ENCODE measurements at regions not wholly inside any gene's neighbourhood (a gene's known extent, or its start where the extent isn't known, plus 50 kb on each side); places are given as distances from the start of the nearest gene placed in this dataset.
"Not testable (repeated sequence)": the region's sequence is repeated elsewhere in the genome, so short reads cannot be mapped to it uniquely, and the experiment has no call there.

DNA sequence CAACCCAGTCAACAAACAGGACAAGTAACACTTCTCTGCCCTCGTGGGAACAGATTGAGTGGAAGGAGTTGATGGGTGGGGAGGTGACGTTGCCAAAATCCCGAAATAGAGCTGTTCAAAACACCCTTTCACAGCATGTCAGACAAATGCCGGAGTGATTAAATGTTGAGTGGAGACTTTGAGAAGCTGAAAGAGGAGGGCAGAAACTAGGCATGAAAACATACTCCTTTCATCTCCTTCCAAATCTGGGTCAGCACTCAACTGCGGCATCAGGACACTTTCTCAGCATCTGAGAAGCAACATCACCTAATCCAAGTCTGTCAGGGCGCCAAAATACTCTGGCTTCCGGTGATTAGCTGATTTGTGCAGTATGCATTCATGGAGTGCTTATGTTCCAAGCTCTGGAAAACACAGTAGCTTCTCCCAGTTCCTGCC lies 51.5 kb upstream of the MRI1 start:
- Histone ChIP-seq H3K36me3 (replicated peaks; ENCODE audit: control insufficient read depth, insufficient read depth, low read length) (no peaks in the 10 kb centered on the region), H3K27me3 (ENCODE audit: control insufficient read depth, insufficient read depth, low read length) (no peaks in the 10 kb centered on the region), H3K4me3 (ENCODE audit: insufficient read depth, low read depth, low read length) (no peak overlapping the region)
- no peak for DNase-seq

DNA sequence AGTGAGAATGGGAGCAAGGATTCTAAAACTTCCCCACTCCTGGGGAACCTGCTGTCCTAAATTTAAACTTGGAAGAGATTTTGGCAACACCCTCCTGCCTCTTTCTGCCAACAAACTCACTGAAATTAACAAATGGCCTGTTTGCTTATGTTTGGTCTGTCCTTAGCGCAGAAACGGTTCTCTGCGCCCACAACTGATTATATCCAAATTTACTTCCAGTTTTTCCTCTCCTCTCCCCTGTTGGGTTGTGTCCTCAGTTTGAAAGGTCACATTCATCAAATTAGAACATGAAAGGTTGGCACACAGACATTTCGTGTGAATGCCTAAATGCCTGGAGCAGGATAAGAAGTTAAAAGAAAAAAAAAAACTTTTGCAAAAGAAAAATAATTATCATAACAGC lies 56.4 kb upstream of the MRI1 start:
- Histone ChIP-seq H3K36me3 (replicated peaks; ENCODE audit: control insufficient read depth, insufficient read depth, low read length) (no peaks in the 10 kb centered on the region), H3K4me3 (ENCODE audit: insufficient read depth, low read depth, low read length) (no peak overlapping the region), H3K27me3 (ENCODE audit: control insufficient read depth, insufficient read depth, low read length) (no peaks in the 10 kb centered on the region)
- DNase-seq, result no peak

DNA sequence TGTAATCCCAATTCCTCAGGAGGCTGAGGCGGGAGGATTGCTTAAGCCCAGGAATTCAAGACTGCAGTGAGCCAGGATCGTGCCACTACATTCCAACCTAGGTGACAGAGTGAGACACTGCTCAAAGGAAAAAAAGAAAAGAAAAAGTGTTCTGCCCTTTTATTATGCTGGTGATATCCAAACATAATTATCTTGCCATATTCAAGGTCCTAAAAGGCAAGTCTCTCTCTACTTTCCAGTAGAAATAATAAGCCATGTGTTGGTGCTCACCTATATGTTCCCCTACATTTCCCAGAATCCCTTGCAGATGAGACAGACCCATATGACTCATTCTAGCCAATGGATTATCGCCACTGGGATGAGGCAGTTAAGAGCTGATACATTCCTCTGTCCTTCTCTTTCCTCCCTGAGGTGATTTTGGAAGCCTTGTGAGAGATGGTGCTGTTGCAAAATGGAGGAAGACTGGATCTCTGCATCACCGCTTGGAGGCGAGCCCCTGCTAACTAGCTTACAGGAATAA lies 58.3 kb upstream of the MRI1 start:
- no peaks in the 10 kb centered on the region for H3K27me3 ChIP-seq (ENCODE audit: control insufficient read depth, insufficient read depth, low read length)
- H3K4me3 ChIP-seq (ENCODE audit: insufficient read depth, low read depth, low read length), result no peak overlapping the region
- no peak for DNase-seq
- H3K36me3 ChIP-seq (replicated peaks; ENCODE audit: control insufficient read depth, insufficient read depth, low read length), result no peaks in the 10 kb centered on the region

DNA sequence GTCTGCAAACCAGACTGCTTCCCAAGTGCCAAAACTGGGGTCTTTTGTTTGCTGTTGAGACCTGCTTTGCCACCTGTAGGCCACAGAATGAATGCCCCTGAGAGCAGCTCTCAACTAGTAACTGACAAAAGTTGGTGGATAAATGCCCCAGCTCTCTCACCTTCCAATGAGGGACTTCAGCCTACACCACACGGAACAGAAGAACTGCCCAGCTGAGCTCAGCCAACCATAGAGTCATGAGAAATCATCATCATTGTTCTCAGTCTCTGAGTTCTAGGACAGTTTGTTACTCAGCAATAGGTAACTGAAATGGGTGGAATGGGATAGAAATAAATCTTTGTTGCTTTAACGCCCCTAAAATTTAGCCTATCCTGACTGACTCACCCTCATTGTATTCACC lies 59.1 kb upstream of the MRI1 start:
- H3K4me3 ChIP-seq (ENCODE audit: insufficient read depth, low read depth, low read length), result no peak overlapping the region
- no peaks in the 10 kb centered on the region for H3K27me3 ChIP-seq (ENCODE audit: control insufficient read depth, insufficient read depth, low read length)
- H3K36me3 ChIP-seq (replicated peaks; ENCODE audit: control insufficient read depth, insufficient read depth, low read length), result no peaks in the 10 kb centered on the region
- no peak for DNase-seq

DNA sequence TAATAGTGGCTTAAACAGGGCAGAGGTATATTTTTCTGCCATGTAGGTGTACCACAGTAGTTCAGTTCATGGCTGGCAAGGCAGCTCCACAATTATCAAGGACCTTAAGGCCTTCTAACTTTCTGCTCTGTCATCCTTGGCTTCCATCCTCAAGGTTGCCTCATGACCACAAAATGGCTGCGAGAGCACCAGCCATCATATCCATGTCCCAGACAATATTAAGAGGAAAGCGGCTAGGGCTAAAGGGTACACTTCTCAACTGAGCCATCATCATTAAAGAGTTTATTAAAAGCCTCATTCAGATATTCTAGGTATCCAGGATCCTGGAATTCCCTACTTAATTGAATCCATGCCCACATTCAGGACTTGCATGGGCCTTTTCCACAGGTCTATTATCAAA lies 62.7 kb upstream of the MRI1 start:
- no peaks in the 10 kb centered on the region for H3K27me3 ChIP-seq (ENCODE audit: control insufficient read depth, insufficient read depth, low read length)
- H3K4me3 ChIP-seq (ENCODE audit: insufficient read depth, low read depth, low read length), result no peak overlapping the region
- no peak for DNase-seq
- no peaks in the 10 kb centered on the region for H3K36me3 ChIP-seq (replicated peaks; ENCODE audit: control insufficient read depth, insufficient read depth, low read length)

DNA sequence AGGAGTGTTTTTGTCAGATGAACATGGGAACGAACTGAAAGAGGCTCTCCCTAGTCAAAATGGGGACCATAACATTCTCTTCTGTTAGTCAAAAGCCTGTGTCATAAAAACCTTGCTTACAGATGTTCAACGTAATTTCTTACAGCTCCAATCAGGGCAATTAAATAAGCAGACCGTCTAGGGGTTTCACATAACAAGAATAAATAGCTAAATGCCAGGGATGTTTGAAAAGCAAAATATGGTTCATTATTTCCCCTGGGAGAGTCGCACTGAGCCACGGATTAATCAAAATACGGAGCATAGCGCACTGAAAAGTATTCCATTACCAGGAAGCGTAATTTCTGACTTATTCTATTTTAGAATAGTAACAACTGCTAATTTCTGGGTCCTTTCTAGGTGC lies 63.7 kb upstream of the MRI1 start:
- H3K36me3 ChIP-seq (replicated peaks; ENCODE audit: control insufficient read depth, insufficient read depth, low read length), result no peaks in the 10 kb centered on the region
- H3K4me3 ChIP-seq (ENCODE audit: insufficient read depth, low read depth, low read length), result no peak overlapping the region
- H3K27me3 ChIP-seq (ENCODE audit: control insufficient read depth, insufficient read depth, low read length), result no peaks in the 10 kb centered on the region
- no peak for DNase-seq

DNA sequence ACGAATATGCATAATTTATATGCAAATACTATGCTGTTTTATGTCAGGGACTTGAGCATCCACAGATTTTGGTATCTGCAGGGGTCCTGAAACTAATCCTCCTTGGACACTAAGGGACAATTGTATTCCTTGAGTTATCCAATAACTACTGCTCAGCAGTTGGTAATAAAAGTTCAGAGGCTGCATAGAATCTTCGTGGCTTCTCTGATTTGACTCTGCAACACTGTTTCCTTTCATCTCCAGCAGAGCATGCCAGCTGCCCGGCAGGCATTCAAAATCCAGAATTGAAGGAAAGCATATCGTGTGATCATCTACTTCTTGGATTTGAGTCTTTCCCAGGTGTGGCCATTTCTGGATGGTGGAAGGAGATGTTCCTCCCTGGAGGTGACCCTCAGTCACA lies 64.5 kb upstream of the MRI1 start:
- Histone ChIP-seq H3K36me3 (replicated peaks; ENCODE audit: control insufficient read depth, insufficient read depth, low read length) (no peaks in the 10 kb centered on the region), H3K27me3 (ENCODE audit: control insufficient read depth, insufficient read depth, low read length) (no peaks in the 10 kb centered on the region), H3K4me3 (ENCODE audit: insufficient read depth, low read depth, low read length) (no peak overlapping the region)
- no peak for DNase-seq

DNA sequence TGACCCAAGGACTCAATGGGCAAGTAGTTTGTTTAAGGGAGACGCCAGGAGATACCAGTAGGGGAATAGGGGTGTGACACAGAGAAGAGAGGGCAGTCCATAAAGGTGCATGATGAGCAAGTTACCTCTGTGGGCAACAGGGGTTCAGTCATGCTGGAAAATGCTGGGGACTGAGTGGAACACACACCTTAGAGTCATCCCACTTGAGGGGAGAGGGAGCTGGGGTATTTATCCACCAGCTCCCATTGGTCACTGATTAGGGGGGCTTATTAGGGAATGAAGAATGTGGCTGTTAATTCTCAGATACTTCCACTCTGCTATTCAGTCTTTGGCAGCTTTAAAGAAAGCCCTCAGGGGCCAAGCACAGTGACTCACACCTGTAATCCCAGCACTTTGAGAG lies 67.5 kb upstream of the MRI1 start:
- H3K4me3 ChIP-seq (ENCODE audit: insufficient read depth, low read depth, low read length), result no peak overlapping the region
- DNase-seq, result no peak
- H3K27me3 ChIP-seq (ENCODE audit: control insufficient read depth, insufficient read depth, low read length), result no peaks in the 10 kb centered on the region
- no peaks in the 10 kb centered on the region for H3K36me3 ChIP-seq (replicated peaks; ENCODE audit: control insufficient read depth, insufficient read depth, low read length)

DNA sequence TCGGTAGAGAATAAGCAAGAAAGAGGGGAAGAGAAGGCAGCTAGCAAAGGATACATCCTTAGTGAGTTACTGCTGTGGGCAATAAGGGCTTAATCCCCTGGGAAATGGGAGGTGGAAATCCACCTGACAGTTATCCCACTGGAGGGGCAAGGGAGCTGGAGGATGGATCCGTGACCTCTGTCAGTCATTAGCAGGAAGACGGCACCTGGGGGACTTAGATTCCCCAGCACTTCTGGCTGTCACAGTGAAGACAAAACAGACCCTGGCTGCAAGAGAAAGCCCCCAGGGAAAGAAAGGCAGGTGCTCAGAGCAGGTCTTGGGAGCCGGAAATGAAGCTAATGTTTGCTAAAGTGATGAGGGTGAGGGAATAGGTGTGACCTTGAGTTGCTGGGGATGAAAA lies 70.4 kb upstream of the MRI1 start:
- no peak overlapping the region for H3K4me3 ChIP-seq (ENCODE audit: insufficient read depth, low read depth, low read length)
- DNase-seq, result no peak
- no peaks in the 10 kb centered on the region for H3K27me3 ChIP-seq (ENCODE audit: control insufficient read depth, insufficient read depth, low read length)
- no peaks in the 10 kb centered on the region for H3K36me3 ChIP-seq (replicated peaks; ENCODE audit: control insufficient read depth, insufficient read depth, low read length)

DNA sequence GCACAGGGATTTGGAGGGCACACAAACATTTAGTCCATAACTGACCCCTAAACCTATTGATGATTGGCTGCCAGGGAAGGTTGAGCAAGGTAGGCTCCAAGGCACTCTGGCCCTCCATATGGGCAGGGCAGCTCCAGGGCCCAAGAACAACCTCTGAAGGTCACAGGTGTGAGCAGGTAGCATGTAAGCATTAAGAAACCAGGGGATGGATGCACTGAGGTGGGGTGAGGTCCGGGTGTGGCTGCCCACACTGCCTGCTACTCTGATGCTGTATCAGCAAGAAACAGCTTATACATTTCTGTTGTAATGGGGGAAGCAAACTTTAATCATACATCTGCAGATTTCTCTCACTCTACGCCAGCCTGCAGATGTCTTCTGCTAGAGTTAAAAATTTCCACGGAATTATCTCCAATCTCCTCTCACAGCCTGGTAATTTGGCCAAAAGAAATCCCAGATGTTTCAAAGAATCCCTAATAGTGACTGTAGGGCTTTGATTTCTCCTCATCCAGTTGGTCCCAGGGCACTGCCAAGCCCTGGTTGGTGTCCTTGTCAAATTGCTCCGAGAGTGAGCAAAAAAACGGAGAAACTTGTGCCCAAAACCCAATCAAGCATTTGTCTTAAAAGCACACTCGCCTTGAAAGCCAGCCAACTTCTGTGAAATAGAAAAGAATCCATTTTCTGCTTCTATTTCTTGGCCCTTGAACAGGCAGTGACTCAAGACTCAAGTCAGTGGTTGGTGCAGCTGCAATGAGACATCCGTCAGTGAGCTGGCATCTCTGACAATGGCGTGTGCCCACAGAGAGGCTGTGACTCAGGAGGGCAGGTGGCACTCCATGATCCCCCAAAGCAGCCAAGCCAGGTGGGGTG lies 72.5 kb upstream of the MRI1 start:
- Histone ChIP-seq H3K4me3 (ENCODE audit: insufficient read depth, low read depth, low read length) (no peak overlapping the region), H3K27me3 (ENCODE audit: control insufficient read depth, insufficient read depth, low read length) (no peaks in the 10 kb centered on the region), H3K36me3 (replicated peaks; ENCODE audit: control insufficient read depth, insufficient read depth, low read length) (no peaks in the 10 kb centered on the region)
- no peak for DNase-seq

DNA sequence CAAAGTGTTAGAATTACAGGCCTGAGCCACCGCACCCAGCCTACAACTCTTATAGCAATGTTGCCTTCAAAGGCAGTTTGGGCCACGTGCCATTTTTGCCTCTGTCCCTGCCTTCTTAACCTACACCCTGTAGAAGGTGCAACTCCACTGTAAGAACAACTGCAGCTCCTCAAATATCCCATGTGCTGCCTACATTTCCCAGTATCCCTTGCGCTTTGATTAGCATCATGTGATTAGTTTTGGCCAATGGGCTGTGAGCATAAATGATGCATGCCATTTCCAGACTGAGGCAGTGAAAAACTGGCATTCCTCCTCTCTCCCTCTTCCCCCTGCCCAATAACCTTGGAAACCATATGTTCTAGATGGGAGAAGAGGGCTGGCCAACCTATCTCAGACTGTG lies 75.2 kb upstream of the MRI1 start:
- Histone ChIP-seq H3K27me3 (ENCODE audit: control insufficient read depth, insufficient read depth, low read length) (no peaks in the 10 kb centered on the region), H3K4me3 (ENCODE audit: insufficient read depth, low read depth, low read length) (no peak overlapping the region), H3K36me3 (replicated peaks; ENCODE audit: control insufficient read depth, insufficient read depth, low read length) (no peaks in the 10 kb centered on the region)
- DNase-seq, result peak; percentile 68

DNA sequence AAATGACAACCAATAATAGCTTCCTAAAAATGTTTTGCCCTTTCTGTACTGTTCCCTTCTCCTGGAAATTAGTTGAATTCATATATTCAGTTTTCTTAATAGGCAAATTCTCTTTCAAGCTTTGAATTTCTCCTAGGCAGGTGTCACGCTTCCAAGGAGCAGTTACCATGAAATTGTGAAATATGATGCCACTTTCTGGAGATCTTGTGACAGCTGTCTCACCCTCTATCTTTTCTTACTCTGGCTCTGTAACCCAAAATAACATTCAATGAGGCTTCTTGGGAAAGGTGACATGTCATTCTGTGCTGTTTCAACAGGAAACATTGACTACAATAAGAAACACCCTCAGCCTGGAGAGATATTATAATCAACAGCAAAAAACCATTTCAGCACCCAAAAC lies 80.3 kb upstream of the MRI1 start:
- Histone ChIP-seq H3K4me3 (ENCODE audit: insufficient read depth, low read depth, low read length) (no peak overlapping the region), H3K27me3 (ENCODE audit: control insufficient read depth, insufficient read depth, low read length) (no peaks in the 10 kb centered on the region)

DNA sequence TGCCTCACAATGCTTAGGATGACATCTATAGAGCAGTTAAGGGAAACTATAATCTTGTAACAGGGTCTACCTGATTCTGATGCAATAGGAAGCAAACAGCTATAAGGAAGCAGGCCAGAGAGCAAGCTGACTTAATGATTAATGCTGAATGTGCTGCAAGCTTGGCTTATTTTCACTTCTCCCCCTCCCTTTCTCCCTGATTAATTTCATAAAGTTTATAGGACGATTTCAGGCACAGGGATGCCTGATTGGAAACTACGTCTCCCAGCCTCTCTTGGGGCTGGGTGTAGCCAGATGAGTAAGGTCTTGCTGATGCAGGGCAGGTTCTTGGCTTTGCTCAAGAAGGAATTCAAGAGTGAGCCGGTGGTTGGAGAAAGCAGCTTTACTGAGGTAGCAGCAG lies 82.8 kb upstream of the MRI1 start:
- no peaks in the 10 kb centered on the region for H3K36me3 ChIP-seq (replicated peaks; ENCODE audit: control insufficient read depth, insufficient read depth, low read length)
- H3K4me3 ChIP-seq (ENCODE audit: insufficient read depth, low read depth, low read length), result no peak overlapping the region
- DNase-seq, result no peak
- no peaks in the 10 kb centered on the region for H3K27me3 ChIP-seq (ENCODE audit: control insufficient read depth, insufficient read depth, low read length)

More for the DNA sequence above, 80.3 kb upstream of the MRI1 start:
- no peaks in the 10 kb centered on the region for H3K36me3 ChIP-seq (replicated peaks; ENCODE audit: control insufficient read depth, insufficient read depth, low read length)
- no peak for DNase-seq

DNA sequence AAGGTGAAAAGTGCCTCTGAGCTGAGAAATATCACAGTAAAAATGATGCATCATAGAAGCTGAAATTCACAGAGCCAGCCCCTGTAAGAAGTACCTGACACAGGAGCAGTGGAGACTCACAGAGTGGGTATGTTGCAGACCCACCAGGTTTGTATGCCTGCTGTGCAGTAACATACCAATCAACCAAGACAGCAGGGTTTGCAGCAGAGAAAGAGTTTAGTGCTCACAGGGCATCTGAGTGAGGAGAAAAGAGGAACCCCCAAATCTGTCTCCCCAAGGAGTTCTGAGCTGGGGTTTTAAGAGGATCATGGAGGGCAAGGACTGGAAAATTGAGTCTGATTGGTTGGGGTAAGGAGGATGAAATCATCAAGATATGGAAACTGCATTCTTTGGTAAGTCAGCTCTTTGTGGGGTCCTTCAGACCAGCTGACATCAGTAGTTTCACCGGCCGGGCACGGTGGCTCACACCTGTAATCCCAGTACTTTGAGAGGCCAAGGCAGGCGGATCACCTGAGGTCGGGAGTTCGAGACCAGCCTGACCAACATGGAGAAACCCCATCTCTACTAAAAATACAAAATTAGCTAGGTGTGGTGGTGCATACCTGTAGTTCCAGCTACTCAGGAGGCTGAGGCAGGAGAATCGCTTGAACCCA lies 83.5 kb upstream of the MRI1 start:
- H3K27me3 ChIP-seq (ENCODE audit: control insufficient read depth, insufficient read depth, low read length); H3K36me3 ChIP-seq (replicated peaks; ENCODE audit: control insufficient read depth, insufficient read depth, low read length); H3K4me3 ChIP-seq (ENCODE audit: insufficient read depth, low read depth, low read length); DNase-seq: not testable (repeated sequence)

DNA sequence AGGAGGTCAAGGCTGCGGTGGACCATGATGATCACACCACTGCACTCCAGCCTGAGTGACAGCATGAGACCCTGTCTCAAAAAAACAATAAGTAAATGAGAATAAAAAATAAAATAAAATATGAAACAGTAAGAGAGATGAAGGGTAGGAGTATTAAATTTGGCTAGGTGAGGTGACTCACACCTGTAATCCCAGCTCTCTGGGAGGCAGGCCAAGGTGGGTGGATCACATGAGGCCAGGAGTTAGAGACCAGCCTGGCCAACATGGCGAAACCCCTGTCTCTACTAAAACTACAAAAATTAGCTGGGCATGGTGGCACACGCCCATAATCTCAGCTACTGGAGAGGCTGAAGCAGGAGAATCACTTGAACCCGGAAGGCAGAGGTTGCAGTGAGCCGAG lies 87.4 kb upstream of the MRI1 start:
- DNase-seq; H3K4me3 ChIP-seq (ENCODE audit: insufficient read depth, low read depth, low read length); H3K27me3 ChIP-seq (ENCODE audit: control insufficient read depth, insufficient read depth, low read length); H3K36me3 ChIP-seq (replicated peaks; ENCODE audit: control insufficient read depth, insufficient read depth, low read length): not testable (repeated sequence)
